ENCODE measurements at regions not wholly inside any gene's neighbourhood (a gene's known extent, or its start where the extent isn't known, plus 50 kb on each side); places are given as distances from the start of the nearest gene placed in this dataset.

- TF ChIP-seq ZNF37A (tag by site-specific recombination; IDR thresholded peaks at IDR 0.05) (no peak), SP2 (tag by site-specific recombination; IDR thresholded peaks at IDR 0.05) (no peak), ZBTB8A (tag by site-specific recombination; IDR thresholded peaks at IDR 0.05) (no peak)
These were observed 1595.1 kb upstream of the SEL1L start for GRCh38 chr14:83128783-83129182.
